ENCODE measurements at regions not wholly inside any gene's neighbourhood (a gene's known extent, or its start where the extent isn't known, plus 50 kb on each side); places are given as distances from the start of the nearest gene placed in this dataset.
A peak's percentile ranks its signal among the peaks of the same experiment; 100 is the strongest.
"Not testable (repeated sequence)": the region's sequence is repeated elsewhere in the genome, so short reads cannot be mapped to it uniquely, and the experiment has no call there.

- H2AFZ ChIP-seq (ENCODE audit: low read depth, low read length): no peak overlapping the region
- intact Hi-C loops (cut with micrococcal nuclease): loop anchor here (1.0 to 5.0 kb wide), 2 partner anchors 117 to 121 kb away; no protein-coding TSS in a partner anchor
Observed at GRCh38 chr12:89825591-89826449, 117.2 kb upstream of the ATP2B1 start.

GRCh38 chr12:89824822-89825221 is 116.2 kb upstream of the ATP2B1 start:
- Histone ChIP-seq H3K9me3 (replicated peaks; ENCODE audit: control insufficient read depth, insufficient read depth, low read length) (no peaks in the 10 kb centered on the region), H3K27ac (ENCODE audit: insufficient read depth, low read depth, low read length) (no peak overlapping the region), H2AFZ (ENCODE audit: low read depth, low read length) (no peak overlapping the region), H4K20me1 (replicated peaks; ENCODE audit: control insufficient read depth, extremely low read depth, insufficient read depth, low read length) (no peaks in the 10 kb centered on the region), H3K9me1 (replicated peaks; ENCODE audit: control insufficient read depth, extremely low read depth, insufficient read depth, low read length) (no peaks in the 10 kb centered on the region), H3K4me3 (replicated peaks in 1 of 3; ENCODE audit: insufficient read depth in 1 of 3, low read depth in 1 of 3, low read length in 3 of 3) (no peak overlapping the region), H3K27me3 (ENCODE audit: control insufficient read depth in 2 of 2, insufficient read depth in 2 of 2, low read length in 2 of 2) (no peaks in the 10 kb centered on the region), H3K4me2 (ENCODE audit: insufficient read depth, low read length) (no peak overlapping the region), H3K4me1 (ENCODE audit: control insufficient read depth, extremely low read depth, insufficient read depth, low read length) (no peaks in the 10 kb centered on the region), H3K36me3 (ENCODE audit: control insufficient read depth in 2 of 2, extremely low read depth in 1 of 2, insufficient read depth in 2 of 2, low read length in 2 of 2) (no peaks in the 10 kb centered on the region), H3K9ac (replicated peaks; ENCODE audit: extremely low read depth, insufficient read depth, low read length) (no peak overlapping the region), H3K79me2 (ENCODE audit: control insufficient read depth, insufficient read depth, low read length) (no peaks in the 10 kb centered on the region)
- no TSS peak for BruUV-seq (replicated peaks)
- intact Hi-C loops (cut with micrococcal nuclease) (loop anchor here (1.0 to 5.0 kb wide), 2 partner anchors 116 to 122 kb away; no protein-coding TSS in a partner anchor), dilution Hi-C loops (cut with MboI; ENCODE audit: extremely low pct_ligation_motif_present, low sequenced_read_pairs) (no loop called here)
- TF ChIP-seq FOS (IDR thresholded peaks at IDR 0.05; ENCODE audit: borderline replicate concordance, insufficient read depth, low read length) (no peak), POLR2A (IDR thresholded peaks at IDR 0.05; ENCODE audit: low read depth, low read length) (no peak), EZH2 (IDR thresholded peaks at IDR 0.05; ENCODE audit: borderline replicate concordance, low read depth, low read length, severe bottlenecking) (no peak), MAX (IDR thresholded peaks at IDR 0.05; ENCODE audit: insufficient read depth, insufficient read length) (no peak), MYC (IDR thresholded peaks at IDR 0.05; ENCODE audit: low read depth, low read length) (no peak), GATA2 (IDR thresholded peaks at IDR 0.05; ENCODE audit: insufficient read depth, insufficient read length, low read depth, low read length) (no peak)
- DNase-seq (ENCODE audit: low read depth, low spot score) (no peak), FAIRE-seq (no peak)
- ChIA-PET CTCF (no interaction called here), POLR2A (no interaction called here)

More at GRCh38 chr12:89825591-89826449, 117.2 kb upstream of the ATP2B1 start:
- no peak overlapping the region for H3K4me3 ChIP-seq (replicated peaks in 1 of 3; ENCODE audit: insufficient read depth in 1 of 3, low read depth in 1 of 3, low read length in 3 of 3)
- POLR2A ChIA-PET: no interaction called here
- FAIRE-seq: peak; percentile 72
- H3K27ac ChIP-seq (ENCODE audit: insufficient read depth, low read depth, low read length): no peak overlapping the region
- H3K4me1 ChIP-seq (ENCODE audit: control insufficient read depth, extremely low read depth, insufficient read depth, low read length): no peaks in the 10 kb centered on the region
- TF ChIP-seq POLR2AphosphoS5 (IDR thresholded peaks at IDR 0.05; ENCODE audit: insufficient read depth, low read depth, low read length): no peak
- no peak for TF ChIP-seq MAX (IDR thresholded peaks at IDR 0.05; ENCODE audit: insufficient read depth, insufficient read length)
- TF ChIP-seq FOS (IDR thresholded peaks at IDR 0.05; ENCODE audit: borderline replicate concordance, insufficient read depth, low read length): peak; percentile 19
- TF ChIP-seq JUN (IDR thresholded peaks at IDR 0.05; ENCODE audit: borderline replicate concordance, insufficient read depth, insufficient read length, low read depth): peak; percentile 67
- TF ChIP-seq POLR2A (IDR thresholded peaks at IDR 0.05; ENCODE audit: low read depth, low read length): no peak
- no peak for TF ChIP-seq MYC (IDR thresholded peaks at IDR 0.05; ENCODE audit: low read depth, low read length)
- H3K36me3 ChIP-seq (ENCODE audit: control insufficient read depth in 2 of 2, extremely low read depth in 1 of 2, insufficient read depth in 2 of 2, low read length in 2 of 2): no peaks in the 10 kb centered on the region
- dilution Hi-C loops (cut with MboI; ENCODE audit: extremely low pct_ligation_motif_present, low sequenced_read_pairs): no loop called here
- no peaks in the 10 kb centered on the region for H3K27me3 ChIP-seq (ENCODE audit: control insufficient read depth in 2 of 2, insufficient read depth in 2 of 2, low read length in 2 of 2)
- H3K9me1 ChIP-seq (replicated peaks; ENCODE audit: control insufficient read depth, extremely low read depth, insufficient read depth, low read length): no peaks in the 10 kb centered on the region
- DNase-seq (ENCODE audit: low read depth, low spot score): peak; percentile 69
- H3K4me2 ChIP-seq (ENCODE audit: insufficient read depth, low read length): no peak overlapping the region
- CTCF ChIA-PET: no interaction called here
- no TSS peak for BruUV-seq (replicated peaks)
- no peaks in the 10 kb centered on the region for H4K20me1 ChIP-seq (replicated peaks; ENCODE audit: control insufficient read depth, extremely low read depth, insufficient read depth, low read length)
- no peak overlapping the region for H3K9ac ChIP-seq (replicated peaks; ENCODE audit: extremely low read depth, insufficient read depth, low read length)
- H3K9me3 ChIP-seq (replicated peaks; ENCODE audit: control insufficient read depth, insufficient read depth, low read length): no peaks in the 10 kb centered on the region
- no peaks in the 10 kb centered on the region for H3K79me2 ChIP-seq (ENCODE audit: control insufficient read depth, insufficient read depth, low read length)

GRCh38 chr12:89822992-89823391 is 114.4 kb upstream of the ATP2B1 start:
- BruUV-seq (replicated peaks); H3K79me2 ChIP-seq (ENCODE audit: control insufficient read depth, insufficient read depth, low read length); DNase-seq (ENCODE audit: low read depth, low spot score); intact Hi-C loops (cut with micrococcal nuclease); H3K27me3 ChIP-seq (ENCODE audit: control insufficient read depth in 2 of 2, insufficient read depth in 2 of 2, low read length in 2 of 2); H3K4me1 ChIP-seq (ENCODE audit: control insufficient read depth, extremely low read depth, insufficient read depth, low read length); POLR2A ChIA-PET; H3K9me1 ChIP-seq (replicated peaks; ENCODE audit: control insufficient read depth, extremely low read depth, insufficient read depth, low read length); H3K27ac ChIP-seq (ENCODE audit: insufficient read depth, low read depth, low read length); H3K4me2 ChIP-seq (ENCODE audit: insufficient read depth, low read length); H4K20me1 ChIP-seq (replicated peaks; ENCODE audit: control insufficient read depth, extremely low read depth, insufficient read depth, low read length); dilution Hi-C loops (cut with MboI; ENCODE audit: extremely low pct_ligation_motif_present, low sequenced_read_pairs); FAIRE-seq; H2AFZ ChIP-seq (ENCODE audit: low read depth, low read length); H3K4me3 ChIP-seq (replicated peaks in 1 of 3; ENCODE audit: insufficient read depth in 1 of 3, low read depth in 1 of 3, low read length in 3 of 3); H3K9me3 ChIP-seq (replicated peaks; ENCODE audit: control insufficient read depth, insufficient read depth, low read length); H3K36me3 ChIP-seq (ENCODE audit: control insufficient read depth in 2 of 2, extremely low read depth in 1 of 2, insufficient read depth in 2 of 2, low read length in 2 of 2); H3K9ac ChIP-seq (replicated peaks; ENCODE audit: extremely low read depth, insufficient read depth, low read length): not testable (repeated sequence)
- CTCF ChIA-PET: interaction anchor here (1.0 kb wide), 1 partner anchor 15 kb away, joined by 3 read pairs; no protein-coding TSS in a partner anchor
